ENCODE measurements at regions not wholly inside any gene's neighbourhood (a gene's known extent, or its start where the extent isn't known, plus 50 kb on each side); places are given as distances from the start of the nearest gene placed in this dataset.
"Not testable (repeated sequence)": the region's sequence is repeated elsewhere in the genome, so short reads cannot be mapped to it uniquely, and the experiment has no call there.

DNA sequence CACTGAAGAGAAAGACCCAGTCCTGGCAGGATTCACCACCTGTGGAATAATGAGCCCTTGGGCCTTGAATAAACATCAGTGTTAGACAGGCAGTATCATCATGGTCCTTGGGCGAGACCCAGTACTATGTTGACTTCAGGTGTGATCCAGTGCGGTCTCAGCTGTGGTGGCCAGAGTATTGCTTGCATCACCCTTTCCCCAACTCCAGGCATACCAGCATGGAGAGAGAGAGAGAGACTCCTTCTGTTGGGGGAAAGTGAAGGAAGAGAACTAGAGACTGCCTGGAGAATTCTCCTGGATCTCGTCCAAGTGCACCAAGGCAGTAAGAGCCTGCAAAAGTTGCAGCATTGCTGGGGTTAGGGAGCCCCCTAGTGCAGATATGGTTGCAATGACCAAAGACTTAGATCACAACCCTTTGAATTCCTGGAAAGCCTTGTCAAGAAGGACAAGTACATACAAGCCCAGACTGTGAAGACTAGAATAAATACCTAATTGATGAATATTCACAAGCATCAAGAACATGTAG is 61.1 kb upstream of the VAMP7 start:
- DNase-seq: peak; percentile 71

DNA sequence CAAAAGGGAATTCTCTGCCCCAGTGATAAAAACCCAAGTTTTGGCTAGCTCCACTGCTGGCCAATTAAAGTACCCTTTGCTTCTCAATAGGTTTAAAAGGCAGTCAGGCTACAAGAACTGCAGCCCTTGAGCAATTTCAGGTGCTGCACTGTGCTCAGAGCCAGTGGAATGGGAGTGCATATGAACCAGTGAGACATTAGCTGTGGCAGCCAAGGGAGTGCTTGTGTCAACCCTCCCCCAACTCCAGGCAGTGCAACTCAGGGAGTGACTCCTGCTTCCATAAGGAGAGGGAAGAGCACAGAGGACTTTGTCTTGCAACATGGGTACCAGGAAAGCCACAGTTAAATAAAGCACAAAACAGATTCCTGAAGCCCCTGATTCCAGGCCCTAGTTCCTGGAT is 61.6 kb upstream of the VAMP7 start:
- DNase-seq: no peak

DNA sequence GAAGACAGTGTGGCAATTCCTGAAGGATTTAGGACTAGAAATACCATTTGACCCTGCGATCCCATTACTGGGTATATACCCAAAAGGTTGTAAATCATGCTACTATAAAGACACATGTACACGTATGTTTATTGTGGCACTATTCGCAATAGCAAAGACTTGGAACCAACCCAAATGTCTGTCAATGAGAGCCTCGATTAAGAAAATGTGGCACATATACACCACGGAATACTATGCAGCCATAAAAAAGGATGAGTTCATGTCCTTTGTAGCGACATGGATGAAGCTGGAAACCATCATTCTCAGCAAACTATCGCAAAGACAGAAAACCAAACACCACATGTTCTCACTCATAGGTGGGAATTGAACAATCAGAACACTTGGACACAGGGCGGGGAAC is 66.8 kb upstream of the VAMP7 start:
- not testable (repeated sequence) for DNase-seq

DNA sequence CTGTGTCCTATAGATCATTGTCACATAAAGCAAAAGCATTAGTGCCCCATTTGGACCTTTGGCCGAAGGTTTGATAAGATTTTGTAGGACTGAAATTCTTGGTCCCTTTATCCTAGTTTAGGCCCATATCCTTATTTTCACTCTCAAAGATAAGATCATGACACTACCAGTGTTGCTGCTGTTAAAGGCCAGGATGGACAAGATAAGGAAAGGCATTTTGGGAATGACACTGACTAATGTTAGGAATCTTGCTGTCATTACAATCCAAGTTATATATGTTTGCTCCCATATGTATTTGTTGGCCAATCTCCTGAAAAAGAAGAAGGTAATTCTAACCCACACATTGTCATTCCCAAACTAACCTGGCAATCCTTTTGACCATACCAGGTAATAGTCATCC is 101.3 kb upstream of the VAMP7 start:
- no peak for DNase-seq

DNA sequence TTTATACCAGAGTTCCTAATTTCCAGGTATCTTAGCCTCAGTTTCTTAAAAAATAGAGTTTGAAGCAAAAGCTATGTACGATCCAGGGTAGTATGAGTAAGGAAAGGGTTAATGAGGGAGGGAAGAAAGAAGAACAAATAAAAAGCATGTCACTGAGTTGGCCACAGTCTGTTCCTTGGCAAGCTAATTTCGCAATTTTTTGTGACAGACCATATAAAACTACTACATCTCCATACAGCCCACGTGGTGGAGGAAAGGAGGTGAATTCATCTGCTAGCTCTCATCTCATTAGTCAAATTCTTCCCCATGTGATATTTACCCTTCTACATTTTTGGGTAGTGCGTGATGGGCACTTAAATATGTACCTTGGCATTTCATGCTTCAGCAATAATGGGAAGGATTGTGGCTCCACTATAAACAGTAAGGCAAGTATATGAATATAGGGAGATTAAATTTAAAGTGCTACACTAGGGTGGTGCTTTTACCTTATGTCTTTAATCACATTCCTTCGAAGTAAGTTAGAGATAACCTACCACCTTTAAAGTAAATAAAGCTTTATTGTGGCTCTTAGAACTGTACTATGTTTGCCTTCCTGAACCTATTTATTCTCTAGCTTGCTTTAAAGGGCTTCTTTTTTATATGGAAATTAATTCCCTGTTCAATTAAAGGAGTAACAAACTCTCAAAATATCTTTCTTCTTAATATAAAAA is 102.1 kb upstream of the VAMP7 start:
- no peak for DNase-seq

DNA sequence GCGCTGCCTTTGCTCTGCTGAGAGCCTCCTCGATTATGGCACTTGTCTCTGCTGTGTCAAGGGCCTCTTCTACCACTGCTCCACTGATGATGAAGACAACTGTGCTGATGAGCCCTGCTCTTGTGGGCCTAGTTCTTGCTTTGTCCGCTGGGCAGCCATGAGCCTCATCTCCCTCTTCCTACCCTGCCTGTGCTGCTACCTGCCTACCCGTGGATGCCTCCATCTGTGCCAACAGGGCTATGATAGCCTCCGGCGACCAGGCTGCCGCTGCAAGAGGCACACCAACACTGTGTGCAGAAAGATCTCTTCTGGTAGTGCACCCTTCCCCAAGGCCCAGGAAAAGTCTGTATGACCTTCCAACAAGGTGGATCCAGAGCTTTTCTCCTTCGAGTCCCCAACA is 106.8 kb upstream of the VAMP7 start:
- no peak for DNase-seq

DNA sequence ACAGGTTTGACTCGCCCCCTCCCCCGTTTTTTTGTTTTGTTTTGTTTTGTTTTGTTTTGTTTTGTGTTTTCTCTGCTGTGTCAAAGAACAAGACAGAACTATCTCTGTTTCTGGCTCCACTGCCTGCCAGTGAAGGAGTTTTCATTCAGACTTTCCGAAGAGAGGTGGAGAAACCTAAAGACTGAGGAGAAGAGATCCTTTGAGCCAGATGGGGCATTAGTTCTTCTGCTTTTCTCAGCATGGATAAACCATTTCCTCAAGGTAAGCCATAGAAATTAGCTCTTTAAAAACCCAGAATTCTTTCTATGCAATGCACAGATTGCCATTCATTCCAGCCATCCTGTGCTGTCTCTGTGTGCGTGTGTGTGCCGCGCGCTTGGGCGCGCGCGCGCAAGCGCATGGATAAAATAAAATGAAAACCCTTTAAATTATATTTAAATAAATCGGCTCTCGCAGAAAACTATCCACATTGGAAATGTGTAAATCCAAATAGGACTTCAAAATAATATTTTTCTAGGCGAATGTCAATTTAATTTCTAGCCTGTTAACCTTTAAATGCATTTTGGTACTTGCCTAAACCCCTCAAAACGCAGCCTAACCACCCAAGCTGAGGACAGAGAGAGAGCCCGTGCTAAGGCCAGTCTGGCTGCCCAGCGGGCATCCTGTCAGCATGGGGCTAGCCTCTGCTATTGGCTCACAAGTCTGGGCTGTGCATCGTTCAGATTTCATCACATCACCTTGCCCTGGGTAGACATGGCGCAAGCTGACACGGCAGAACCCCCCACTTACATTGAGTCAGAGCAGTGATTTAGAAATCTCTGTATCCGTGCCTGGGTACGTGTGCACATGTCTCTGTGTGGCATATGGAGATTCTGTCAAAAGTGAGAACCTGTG is 113.0 kb upstream of the VAMP7 start:
- DNase-seq: no peak

DNA sequence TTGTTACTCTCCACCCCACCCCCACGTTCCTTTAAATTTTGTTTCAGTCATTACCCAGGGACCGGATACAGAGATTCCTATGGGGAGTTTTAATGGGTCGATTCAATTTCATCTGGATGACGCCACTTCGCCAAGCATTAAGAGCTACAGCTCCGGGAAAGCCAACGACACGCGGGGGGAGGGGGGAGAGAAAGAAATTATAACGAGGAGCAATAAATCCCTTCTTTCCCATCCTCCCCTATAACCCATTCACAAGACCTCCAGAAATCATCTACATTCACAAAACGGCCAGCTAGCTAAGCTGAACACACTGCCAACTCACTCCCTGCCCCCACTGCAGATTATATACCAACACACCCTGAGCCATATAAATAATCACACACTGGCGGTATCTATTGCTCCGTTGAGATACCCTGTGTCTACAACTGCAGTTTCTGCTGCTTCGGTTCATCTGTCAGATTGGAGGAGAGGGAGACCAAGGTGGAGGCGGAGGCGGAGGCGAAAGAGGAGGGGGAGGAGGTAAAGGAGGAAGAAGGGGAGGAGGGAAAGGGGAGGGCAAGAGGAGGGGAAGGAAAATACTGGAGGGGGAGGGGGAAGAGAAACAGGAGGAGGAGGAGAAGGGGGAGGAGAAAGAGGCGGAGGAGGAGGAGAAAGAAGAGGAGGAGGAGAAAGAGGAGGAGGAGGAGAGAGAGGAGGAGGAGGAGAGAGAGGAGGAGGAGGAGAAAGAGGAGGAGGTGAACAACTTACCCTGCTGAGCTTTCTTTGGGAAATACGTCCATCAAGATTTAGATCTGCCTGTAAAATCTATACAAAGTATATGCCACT is 113.9 kb upstream of the VAMP7 start:
- peak; percentile 1 for DNase-seq

DNA sequence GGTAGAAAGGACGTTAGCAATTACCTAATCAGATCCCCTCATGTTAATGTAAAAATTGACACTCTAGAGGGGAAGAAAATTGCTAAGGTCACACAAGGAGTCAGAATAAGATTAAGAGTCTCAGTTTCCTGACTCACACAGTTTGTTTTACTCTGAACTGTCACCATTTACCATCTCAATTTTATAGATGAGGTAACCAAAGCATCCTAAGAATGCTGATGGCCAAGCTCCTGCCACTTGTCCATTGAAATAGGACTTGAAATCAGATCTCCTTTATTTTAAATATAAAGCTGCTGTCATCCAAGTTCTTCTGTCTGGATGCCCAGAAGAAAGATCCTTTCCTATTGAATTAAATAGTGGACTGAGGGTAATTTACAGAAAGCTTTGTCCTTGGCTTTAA is 114.8 kb upstream of the VAMP7 start:
- no peak for DNase-seq

DNA sequence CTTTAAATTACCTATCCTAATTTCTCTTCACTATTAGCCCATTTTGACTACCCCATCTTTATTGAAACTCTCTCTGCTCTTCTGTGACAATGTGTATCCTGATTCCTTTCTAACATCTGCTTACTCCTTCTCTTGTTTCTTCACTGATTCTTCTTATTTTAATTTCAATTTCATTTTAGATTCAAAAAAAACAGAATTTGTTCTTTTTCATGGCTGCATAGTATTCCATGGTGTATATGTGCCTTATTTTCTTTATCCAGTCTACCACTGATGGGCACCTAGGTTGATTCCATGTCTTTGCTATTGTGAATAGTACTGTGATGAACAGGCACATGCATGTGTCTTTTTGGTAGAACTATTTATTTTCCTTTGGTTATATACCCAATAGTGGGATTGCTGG is 120.0 kb upstream of the VAMP7 start:
- no peak for DNase-seq

DNA sequence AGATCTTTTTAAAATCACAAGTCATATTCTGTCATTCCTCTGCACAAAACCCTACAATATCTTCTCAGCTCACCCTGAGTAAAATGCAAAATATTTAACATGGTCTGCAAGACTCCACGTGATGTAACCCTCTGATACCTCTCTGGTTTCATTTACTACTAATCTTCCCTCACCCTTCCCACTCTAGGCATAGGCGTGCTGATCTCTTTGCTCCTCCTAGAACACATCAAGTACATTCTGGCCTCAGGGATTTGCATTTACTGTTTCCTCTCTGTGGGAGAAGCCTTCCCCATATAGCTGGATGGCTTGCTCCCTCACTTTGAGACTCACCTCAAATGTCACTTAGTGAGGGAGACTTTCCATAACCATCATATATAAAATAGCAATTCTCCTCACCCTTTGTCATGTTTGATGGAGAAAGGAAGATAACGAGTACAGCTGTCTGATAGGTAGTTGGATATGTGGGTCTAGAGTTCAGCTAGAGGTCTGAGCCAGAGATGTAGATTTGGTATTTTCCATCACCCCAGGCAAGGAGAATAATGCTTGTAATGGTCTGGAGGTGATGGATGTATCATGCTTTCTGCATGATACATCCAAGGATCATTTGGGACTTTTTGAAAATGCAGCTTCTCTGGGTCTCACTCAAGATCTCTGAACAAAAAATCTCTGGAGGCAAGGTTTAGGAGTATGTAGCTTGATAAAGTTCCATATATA is 123.9 kb upstream of the VAMP7 start:
- DNase-seq: no peak

DNA sequence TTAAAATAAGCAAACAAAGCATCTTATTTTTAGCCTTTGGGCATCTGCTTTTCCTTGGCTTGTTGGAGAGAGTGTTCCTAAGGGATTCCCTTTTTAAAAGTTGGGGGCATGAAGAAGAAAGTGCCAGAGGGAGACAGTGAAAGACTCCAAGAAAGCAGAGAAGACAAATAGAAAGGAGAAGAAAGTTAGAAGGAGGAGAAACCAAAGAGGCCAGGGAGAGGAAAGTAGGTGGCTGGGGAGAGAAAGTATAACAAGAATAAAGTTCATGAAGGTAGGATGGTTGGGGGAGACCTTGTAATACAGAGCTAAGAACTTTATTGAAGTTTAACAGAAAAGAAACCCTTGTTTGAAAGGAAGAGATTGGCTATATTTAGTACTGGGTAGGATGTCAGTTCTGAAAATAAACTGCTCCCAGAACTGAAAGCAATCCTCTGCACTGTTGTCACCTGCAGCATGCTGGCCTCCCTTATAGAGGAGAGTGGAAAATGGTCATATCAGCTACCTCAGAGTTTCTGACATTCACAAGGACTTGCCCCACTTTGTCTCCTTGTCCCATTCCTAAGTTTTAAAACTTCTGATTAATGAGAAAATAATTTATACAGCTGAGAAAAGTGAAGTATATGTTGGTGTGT is 125.3 kb upstream of the VAMP7 start:
- DNase-seq: no peak

DNA sequence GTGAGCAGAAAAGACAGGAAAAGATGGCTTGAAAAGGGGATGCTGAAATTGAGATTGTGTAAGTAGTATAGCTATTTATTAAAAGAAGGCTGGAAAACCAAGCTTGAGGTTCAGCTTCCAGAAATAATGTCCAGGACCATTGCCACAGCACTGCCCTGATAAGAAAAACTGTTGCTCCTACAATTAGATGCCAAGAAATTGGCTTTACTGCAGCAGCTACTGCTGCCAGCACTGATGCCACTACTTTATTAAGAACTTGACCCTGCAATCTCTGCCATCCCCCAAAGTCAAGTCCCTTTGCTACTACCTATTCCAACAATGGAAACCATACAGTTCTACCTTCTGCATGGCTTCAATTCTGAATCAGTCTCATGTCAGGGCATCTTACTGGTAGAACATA is 130.0 kb upstream of the VAMP7 start:
- no peak for DNase-seq

DNA sequence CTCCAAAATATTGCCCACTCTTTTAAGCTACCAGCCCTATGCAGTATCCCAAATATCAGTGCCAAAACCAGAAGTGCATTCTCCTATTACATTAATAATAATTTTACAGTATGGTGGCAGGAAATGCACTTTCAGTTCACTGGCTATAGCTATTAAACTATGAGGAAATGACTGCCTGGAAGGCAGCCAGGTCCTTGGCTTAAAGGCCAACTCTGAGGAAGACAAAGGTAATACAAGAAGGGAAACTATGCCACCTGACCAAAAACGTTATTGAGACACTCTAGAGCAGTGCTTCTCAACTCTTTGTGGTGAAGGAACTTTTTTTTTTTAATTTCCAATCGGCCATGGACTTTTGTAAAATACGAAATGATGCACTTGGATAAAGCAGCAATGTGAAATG is 133.6 kb upstream of the VAMP7 start:
- peak; percentile 59 for DNase-seq

DNA sequence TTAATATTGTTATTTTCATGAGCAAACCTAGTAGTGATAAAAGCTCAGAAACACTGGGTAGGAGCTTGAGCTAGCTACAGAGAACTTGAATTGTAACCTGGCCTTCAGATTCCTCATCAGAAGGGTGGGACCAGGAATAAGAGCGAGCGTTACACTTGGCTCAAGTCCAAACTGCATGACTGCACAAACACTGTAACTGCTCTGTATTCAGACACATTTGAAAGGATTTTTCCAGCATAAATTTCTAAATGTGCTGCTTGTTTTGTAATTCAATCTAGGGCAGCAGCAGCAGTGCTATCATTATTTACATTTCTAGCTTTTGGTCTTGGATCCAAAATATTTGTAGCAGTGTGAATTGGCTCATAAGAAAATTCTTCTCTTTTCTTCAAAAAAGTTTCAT is 133.0 kb upstream of the TMLHE start:
- peak; percentile 89 for DNase-seq

DNA sequence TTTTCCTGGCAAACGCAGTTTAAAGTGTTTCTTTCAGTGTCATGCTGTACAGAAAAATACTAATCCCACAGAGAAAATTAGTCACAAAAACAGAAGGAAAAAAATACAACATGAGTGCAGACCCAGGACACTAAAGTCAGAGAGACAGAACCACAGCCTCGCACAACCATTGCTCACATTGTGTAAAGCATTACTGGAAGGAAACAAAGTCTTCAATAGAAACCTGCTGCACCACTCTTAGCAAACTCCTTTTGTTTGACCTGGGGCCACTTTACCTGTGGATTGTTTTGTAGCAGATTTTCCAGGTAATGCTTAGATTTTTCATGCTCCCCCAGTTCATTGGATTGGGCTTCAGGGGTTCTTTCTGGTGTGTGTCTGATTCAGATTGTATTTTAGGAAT is 131.8 kb upstream of the TMLHE start:
- no peak for DNase-seq

DNA sequence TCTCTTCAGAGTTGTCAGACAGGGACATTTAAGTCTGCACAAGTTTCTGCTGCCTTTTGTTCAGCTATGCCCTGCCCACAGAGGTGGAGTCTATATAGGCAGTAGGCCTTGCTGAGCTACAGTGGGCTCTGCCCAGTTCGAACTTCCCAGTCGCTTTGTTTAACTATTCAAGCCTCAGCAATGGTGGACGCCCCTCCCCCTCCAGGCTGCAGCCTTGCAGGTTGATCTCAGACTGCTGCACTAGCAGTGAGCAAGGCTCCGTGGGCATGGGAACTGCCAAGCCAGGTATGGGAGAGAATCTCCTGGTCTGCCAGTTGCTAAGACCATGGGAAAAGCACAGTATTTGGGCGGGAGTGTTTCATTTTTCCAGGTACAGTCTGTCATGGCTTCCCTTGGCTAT is 115.6 kb upstream of the TMLHE start:
- DNase-seq: not testable (repeated sequence)

DNA sequence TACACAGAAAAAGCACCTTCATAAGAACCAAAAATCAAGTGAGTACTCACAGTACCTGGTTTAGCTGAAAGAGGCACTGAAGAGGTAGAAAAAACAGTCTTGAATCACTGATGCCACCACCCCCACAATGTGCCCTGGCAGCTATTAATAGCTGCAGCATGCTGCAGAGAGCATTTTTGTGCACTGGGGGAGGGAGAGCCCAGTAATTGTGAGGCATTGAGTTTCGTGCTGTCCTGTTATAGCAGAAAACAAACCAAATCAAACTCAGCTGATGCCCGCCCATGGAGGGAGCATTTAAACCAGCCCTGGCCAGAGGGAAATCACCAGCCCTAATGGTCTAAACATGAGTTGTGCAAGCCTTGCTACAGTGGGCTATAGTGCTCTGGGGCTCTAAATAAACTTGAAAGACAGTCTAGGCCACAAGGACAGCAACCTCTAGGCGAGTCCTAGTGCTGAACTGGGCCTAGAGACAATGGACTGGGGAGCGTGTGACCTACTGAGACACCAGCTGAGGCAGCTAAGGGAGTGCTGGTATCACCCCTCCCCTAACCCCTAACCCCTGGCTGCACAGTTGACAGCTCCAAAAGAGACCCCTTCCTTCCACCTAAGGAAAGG is 106.3 kb upstream of the TMLHE start:
- DNase-seq: no peak

DNA sequence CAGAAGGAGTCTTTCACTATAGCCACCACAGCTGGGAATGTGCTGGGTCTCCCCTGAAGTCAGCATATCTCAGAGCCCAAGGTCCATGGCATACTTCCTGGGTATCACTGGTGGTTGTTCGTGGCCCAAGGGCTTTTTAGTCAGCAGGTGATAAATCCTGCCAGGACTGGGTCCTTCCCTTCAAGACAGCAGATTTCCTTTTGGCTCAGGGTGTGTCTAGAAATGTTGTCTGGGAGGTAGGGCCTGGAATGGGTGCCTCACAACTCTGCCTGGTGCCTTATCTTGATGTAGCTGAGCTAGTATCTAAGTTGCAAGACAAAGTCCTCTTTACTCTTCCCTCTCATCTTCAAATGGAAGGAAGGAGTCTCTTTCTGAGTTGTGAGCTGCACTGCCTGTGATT is 102.4 kb upstream of the TMLHE start:
- no peak for DNase-seq

DNA sequence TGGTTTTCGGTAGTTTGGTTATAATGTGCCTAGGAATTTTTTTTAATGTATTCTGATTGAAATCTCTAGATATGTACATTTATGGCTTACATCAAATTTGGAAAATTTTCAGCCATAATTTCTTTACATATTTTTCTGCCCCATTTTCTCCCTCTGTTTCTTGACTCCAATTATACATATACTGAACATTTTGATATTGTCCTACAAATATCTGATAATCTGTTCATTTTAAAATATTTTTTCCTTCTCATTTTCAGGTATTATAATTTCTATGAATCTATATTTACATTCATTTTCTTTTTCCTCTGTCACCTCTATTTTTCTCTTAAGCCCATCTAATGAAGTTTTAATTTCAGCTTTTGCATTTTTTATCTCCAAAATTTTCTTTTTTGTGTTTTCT is 82.7 kb upstream of the TMLHE start:
- DNase-seq: no peak

DNA sequence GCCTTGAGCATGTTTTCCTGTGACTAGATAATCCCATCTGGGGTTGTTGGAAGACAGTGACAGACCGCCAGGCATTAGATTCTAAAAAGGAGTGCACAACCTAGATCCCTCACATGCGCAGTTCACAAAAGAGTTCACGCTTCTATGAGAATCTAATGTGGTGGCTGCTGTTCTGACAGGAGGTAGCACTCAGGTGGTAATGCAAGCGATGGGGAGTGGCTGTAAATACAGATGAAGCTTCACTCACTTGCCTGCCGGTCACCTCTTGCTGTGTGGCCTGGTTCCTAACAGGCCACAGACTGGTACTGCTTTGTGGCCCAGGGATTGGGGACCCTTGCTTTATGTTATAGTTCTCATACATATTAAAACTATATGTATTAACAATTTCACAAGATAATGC is 81.9 kb upstream of the TMLHE start:
- DNase-seq: no peak

DNA sequence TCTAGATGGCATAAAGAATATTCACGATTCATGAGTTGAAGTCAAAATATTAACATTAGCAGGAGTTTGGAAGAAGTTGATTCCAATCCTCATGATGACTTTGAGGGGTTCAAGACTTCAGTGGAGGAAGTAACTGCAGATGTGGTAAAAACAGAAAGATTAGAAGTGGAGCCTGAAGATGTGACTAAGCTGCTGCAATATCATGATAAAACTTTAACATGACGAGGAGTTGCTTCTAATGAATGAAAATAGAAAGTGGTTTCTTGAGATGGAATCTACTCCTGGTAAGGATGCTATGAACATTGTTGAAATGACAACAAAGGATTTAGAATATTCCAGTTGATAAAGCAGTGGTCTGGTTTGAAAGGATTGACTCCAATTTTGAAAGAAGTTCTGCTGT is 70.1 kb upstream of the TMLHE start:
- no peak for DNase-seq

Measured in NCI-H1092 treated with DMSO at 0.1 percent for 48 hours (cell line).